ENCODE measurements at regions not wholly inside any gene's neighbourhood (a gene's known extent, or its start where the extent isn't known, plus 50 kb on each side); places are given as distances from the start of the nearest gene placed in this dataset.

GRCh38 chr2:858646-859045 is 92.0 kb upstream of the SNTG2 start:
- H3K27me3 ChIP-seq (replicated peaks in 1 of 4; ENCODE audit: control insufficient read depth in 3 of 4, extremely low read depth in 1 of 4, insufficient read depth in 3 of 4, low read length in 3 of 4) = peaks cover 0 to 3% (median under 1%) of the 10 kb centered on the region in 4 experiments; a peak in 2 of 7 replicates
- FAIRE-seq = no peak
- ChIA-PET POLR2A (ENCODE audit: partially characterized antibody) (no interaction called here), CTCF (ENCODE audit: partially characterized antibody) (interaction anchor here (0.6 to 1.9 kb wide), 5 partner anchors 64 to 833 kb away, joined by 3 to 8 read pairs (median 4); no protein-coding TSS in a partner anchor)
- no peak overlapping the region for H3K27ac ChIP-seq (ENCODE audit: low read depth, low read length)
- no peak overlapping the region for H3K56ac ChIP-seq (replicated peaks; ENCODE audit: insufficient read length, low read depth, low read length)
- no peak overlapping the region for H3K4me3 ChIP-seq (ENCODE audit: extremely low read depth in 1 of 4, insufficient read depth in 2 of 4, low read depth in 3 of 4, low read length in 4 of 4)
- H3K14ac ChIP-seq (ENCODE audit: insufficient read length) = no peak overlapping the region
- 76% methylated on average over 7 of the region's 7 CpGs; no CpG with 5 or more reads in 1 of the 2 experiments for WGBS, 2 experiments (ENCODE audit: extremely low coverage in 1 of 2, insufficient coverage in 1 of 2, insufficient read length in 1 of 2, insufficient replicate concordance in 2 of 2, low coverage in 1 of 2, low lambda C conversion rate in 2 of 2, missing lambda C conversion rate in 1 of 2)
- no peaks in the 10 kb centered on the region for H3K79me2 ChIP-seq (ENCODE audit: control insufficient read depth in 1 of 2, insufficient read depth in 2 of 2, low read length in 2 of 2)
- H3K23ac ChIP-seq (ENCODE audit: insufficient read length) = no peak overlapping the region
- no peak overlapping the region for H2BK12ac ChIP-seq (ENCODE audit: low read depth, low read length)
- H3K18ac ChIP-seq (ENCODE audit: extremely low read depth, low read length) = no peak overlapping the region
- no peak overlapping the region for H4K91ac ChIP-seq (replicated peaks; ENCODE audit: insufficient read length, low read length)
- H2BK15ac ChIP-seq (ENCODE audit: low read length) = no peak overlapping the region
- 0 out of 2 replicates have a peak, but pooled peaks cover 4% of the 10 kb centered on the region for H3K23me2 ChIP-seq (ENCODE audit: low read depth, low read length)
- no peak overlapping the region; a peak in 1 of 7 replicates for H3K9ac ChIP-seq (replicated peaks in 1 of 4; ENCODE audit: extremely low read depth in 1 of 4, low read depth in 3 of 4, low read length in 3 of 4)
- no peak overlapping the region for H3K4me2 ChIP-seq (ENCODE audit: insufficient read depth in 1 of 2, low read depth in 2 of 2, low read length in 2 of 2)
- no peaks in the 10 kb centered on the region; a peak in 1 of 4 replicates for H3K9me3 ChIP-seq (ENCODE audit: insufficient read depth in 2 of 2, low read depth in 1 of 2, low read length in 1 of 2)
- H2AK5ac ChIP-seq (ENCODE audit: low read depth, low read length) = no peak overlapping the region
- DNase-seq (ENCODE audit: low read depth in 1 of 2, low spot score in 2 of 2) = no peak
- no peak overlapping the region for H4K5ac ChIP-seq (ENCODE audit: insufficient read length, low read depth, low read length)
- no peak overlapping the region for H2BK20ac ChIP-seq (ENCODE audit: low read length)
- H3K79me1 ChIP-seq (ENCODE audit: low read depth, low read length) = no peaks in the 10 kb centered on the region
- no peak overlapping the region for H3K4ac ChIP-seq (replicated peaks; ENCODE audit: insufficient read length, low read depth, low read length)
- H2AFZ ChIP-seq (ENCODE audit: low read length) = no peak overlapping the region
- H4K20me1 ChIP-seq (replicated peaks in 1 of 2; ENCODE audit: control insufficient read depth in 1 of 2, insufficient read depth in 2 of 2, low read length in 2 of 2) = no peaks in the 10 kb centered on the region
- H4K8ac ChIP-seq (ENCODE audit: extremely low read depth, insufficient read depth, low read length) = no peak overlapping the region
- H3K36me3 ChIP-seq (ENCODE audit: control insufficient read depth in 2 of 4, insufficient read depth in 4 of 4, low read length in 3 of 4) = no peaks in the 10 kb centered on the region
- TF ChIP-seq NRF1 (IDR thresholded peaks at IDR 0.05; ENCODE audit: low read depth, low read length) = no peak
- H2BK5ac ChIP-seq (ENCODE audit: low read depth, low read length) = no peak overlapping the region
- no peaks in the 10 kb centered on the region for H3K4me1 ChIP-seq (replicated peaks in 1 of 4; ENCODE audit: control insufficient read depth in 3 of 4, insufficient read depth in 4 of 4, low read length in 3 of 4)
- no peak overlapping the region for H2BK120ac ChIP-seq (replicated peaks; ENCODE audit: low read depth, low read length)
